Stimulated activated CD4-positive, alpha-beta T cell treated with anti-CD3 and anti-CD28 coated beads, Interleukin-4, amount 100 ng/mL, for 48 hours (primary cell): ENCODE measurements at regions not wholly inside any gene's neighbourhood (a gene's known extent, or its start where the extent isn't known, plus 50 kb on each side); places are given as distances from the start of the nearest gene placed in this dataset.
"Not testable (repeated sequence)": the region's sequence is repeated elsewhere in the genome, so short reads cannot be mapped to it uniquely, and the experiment has no call there.

ENCODE experiments used
- DNase-seq, 2 donors: peaks; one replicate each; pipeline ENCODE4 v3.0.0-alpha.2; 2020; ENCODE audit warnings: low read depth in 2 of 2

DNA sequence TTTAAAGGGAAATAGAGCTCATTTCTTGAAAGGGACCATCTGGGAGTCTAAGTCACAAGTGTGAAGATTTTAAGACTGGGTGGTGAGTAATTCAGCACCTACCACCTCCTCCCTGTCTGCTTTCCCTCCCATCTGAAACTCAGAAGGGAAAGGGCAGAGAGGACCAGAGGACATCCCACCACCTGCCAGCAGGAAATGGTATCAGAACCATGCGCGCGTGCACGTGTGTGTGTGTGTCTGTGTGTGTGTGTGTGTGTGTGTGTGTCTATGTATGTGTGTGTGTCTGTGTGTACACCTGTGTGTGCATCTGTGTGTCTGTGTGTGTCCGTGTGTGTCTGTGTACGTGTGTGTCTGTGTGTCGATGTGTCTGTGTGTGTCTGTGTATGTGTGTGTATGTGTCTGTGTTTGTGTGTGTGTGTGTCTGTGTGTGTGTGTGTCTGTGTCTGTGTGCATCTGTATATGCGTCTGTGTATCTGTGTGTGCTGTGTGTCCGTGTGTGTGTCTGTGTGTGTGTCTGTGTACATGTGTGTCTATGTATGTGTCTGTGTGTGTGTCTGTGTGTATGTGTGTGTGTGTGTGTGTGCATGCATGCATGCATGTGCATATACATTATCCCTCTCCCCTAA lies 76.8 kb downstream of the ZFP36L2 start:
- peak; percentile 49 to 52 for DNase-seq

DNA sequence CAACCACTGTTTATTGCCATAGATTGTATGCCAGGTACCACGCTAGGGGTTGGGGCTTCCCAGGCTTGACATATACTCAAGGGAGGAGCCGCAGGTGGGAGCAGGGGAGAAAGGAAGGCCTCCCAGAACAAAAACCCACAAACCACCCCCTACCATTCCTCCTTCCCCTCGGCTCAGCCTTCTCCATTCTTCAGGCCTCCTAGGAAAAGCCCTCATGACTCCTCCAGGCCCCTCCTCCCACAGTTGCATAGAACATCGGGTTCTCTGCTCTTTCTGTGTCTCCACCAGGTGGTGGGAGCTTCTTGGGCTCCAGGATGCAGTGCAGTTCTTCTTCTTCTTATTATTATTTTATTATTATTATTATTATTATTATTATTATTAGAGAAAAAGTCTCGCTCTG lies 80.3 kb downstream of the ZFP36L2 start:
- no peak for DNase-seq

DNA sequence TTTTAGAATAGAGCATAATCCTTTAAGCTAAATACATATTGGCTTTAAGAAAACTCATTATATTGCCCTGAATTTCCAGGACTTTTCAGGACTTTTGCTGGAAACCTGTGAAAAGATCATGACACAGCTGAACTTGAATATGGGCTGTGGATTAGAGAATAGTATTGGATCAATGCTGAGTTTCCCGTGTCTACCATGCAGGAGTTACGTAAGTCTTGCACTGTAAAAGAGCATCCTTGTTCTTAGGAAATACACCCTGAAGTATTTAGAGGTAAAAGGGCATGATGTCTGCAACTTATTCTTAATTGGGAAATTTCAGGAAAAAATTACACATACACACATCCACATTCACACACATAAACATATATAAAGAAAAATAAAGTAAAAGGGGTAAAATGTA lies 82.1 kb downstream of the ZFP36L2 start:
- DNase-seq: no peak

DNA sequence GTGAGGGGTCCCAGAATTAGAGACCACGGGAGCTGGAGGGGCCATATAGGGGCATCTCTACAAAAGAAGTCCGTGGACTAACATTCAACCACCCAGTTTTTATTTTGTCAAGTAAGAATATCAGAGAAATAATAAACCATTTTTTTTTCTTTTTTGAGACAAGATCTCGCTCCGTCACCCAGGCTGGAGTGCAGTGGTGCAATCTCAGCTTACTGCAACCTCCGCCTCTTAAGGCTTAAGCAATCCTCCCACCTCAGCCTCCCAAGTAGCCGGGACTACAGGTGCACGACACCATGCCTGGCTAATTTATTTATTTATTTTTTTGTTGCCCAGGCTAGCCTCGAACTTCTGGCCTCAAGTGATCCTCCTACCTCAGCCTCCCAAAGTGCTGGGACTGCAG lies 82.7 kb downstream of the ZFP36L2 start:
- DNase-seq: no peak

DNA sequence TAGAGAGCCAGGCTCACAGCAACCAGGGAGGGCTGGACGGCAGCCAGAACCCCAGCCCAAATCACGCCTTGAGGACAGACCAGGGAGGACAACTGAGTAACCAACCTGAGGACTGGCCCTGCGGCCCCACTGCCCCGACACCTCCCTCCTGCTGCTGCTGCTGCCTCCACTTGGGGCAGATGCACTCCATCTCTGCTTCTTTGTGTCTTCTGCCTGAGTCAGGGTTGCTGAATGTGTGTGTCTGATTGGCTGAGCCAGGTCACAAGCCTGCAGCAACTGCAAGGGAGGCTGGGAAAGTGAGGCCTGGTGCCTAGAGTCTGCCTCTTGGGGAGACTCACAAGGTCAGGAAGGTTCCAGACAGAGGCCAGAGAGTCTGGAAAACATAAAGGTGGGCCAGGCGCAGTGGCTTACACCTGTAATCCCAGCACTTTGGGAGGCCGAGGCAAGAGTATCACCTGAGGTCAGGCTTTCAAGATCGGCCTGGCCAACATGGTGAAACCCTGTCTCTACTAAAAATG lies 83.4 kb downstream of the ZFP36L2 start:
- no peak for DNase-seq

DNA sequence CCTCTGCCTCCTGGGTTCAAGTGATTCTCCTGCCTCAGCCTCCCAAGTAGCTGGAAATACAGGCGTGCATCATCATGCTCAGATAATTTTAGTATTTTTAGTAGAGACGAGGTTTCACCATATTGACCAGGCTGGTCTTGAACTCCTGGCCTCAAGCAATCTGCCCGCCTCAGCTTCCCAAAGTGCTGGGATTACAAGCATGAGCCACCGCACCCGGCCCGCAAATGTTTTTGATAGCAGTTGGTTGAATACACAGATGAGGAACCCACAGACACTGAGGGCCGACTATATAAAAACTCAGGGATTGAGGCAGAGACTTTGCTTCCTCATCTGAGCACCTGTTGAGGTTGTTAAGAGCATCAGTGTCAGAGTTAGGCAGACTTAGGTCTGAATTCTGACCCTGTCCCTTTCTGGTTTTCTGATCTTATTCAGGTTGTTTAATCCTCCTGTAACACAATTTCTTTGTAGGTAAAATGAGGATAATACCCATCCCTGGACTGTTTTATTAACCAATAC lies 84.7 kb downstream of the ZFP36L2 start:
- DNase-seq: not testable (repeated sequence)

DNA sequence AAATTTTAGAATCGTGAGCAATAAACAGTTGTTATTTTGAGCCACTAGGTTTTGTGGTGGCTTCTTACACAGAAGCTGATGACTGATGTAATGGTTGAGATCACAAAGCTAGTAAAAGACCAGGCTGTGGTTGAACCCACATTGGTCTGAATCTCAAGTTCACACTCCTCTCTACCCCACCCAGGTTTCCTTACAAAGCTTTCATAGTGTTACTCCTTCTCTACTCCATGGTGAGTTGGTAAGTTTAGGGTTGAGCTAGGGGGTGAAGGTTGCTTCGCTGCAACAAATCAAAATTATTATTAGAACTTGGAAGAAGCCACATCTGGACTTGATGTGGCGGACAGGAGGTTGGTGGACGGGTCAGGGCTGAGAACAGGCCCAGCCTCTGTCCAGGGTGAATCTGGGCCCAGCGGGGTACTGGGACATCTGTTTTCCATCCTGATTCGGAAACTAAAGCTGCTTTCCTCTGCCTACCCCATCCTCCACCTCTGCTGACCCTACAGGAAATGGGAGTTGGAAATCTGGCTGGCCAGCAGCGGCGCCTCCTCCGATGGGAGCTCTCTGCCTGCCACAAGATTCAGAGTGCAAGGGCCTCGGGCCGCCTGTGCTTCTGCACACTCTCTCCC lies 86.3 kb downstream of the ZFP36L2 start:
- no peak for DNase-seq

DNA sequence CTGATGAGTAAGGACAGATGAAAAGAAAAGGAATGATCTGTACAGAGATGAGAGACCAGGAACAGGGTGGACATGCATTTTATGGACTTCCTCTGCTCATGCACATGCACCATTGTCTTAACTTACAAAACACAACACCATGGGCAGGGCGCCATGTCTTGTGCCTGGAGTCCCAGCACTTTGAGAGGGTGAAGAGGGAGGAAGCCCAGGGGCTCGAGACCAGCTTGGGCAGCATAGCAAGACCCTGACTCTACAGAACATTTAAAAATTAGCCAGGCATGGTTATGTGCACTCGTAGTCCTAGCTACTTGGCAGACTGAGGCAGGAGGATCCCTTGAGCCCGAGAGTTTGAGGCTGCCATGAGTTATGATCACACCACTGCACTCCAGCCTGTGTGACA lies 86.9 kb downstream of the ZFP36L2 start:
- DNase-seq: no peak

DNA sequence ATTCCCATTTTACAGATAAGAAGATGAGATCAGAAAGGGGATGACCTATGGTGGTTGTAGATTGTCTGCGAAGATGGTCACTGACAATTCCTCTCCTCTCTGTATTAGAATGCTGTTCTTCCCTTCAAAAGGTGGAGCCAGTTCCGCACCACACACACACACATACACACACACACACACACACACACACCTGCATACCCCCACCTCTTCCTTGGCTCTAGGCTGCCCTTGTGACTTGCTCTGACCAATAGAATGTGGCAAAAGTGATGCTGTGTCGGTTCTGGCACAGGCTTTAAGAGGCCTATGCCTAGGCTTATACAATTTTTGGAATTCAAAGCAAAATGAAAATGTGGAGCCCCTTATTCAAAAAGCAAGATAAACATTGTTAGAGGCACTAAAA lies 88.0 kb downstream of the ZFP36L2 start:
- no peak for DNase-seq

DNA sequence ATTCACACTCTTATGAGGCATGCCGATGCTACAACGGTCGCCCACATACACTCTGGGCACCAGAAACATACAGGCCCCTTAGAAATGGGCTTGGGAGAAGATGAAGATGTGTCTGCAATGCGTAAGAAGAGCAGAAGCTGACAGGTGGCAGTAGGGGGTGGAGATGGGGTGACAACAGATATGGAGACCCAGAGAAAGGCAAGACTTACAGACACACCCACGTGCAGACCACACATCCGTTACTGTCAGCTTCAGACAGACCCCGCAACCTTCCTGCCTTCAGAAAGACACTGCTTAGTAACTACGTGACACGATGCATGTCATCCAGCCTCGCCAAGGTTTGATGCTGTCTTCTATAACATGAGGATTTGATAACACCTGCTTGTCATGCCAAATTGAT lies 89.5 kb downstream of the ZFP36L2 start:
- peak; percentile 43 to 59 for DNase-seq

DNA sequence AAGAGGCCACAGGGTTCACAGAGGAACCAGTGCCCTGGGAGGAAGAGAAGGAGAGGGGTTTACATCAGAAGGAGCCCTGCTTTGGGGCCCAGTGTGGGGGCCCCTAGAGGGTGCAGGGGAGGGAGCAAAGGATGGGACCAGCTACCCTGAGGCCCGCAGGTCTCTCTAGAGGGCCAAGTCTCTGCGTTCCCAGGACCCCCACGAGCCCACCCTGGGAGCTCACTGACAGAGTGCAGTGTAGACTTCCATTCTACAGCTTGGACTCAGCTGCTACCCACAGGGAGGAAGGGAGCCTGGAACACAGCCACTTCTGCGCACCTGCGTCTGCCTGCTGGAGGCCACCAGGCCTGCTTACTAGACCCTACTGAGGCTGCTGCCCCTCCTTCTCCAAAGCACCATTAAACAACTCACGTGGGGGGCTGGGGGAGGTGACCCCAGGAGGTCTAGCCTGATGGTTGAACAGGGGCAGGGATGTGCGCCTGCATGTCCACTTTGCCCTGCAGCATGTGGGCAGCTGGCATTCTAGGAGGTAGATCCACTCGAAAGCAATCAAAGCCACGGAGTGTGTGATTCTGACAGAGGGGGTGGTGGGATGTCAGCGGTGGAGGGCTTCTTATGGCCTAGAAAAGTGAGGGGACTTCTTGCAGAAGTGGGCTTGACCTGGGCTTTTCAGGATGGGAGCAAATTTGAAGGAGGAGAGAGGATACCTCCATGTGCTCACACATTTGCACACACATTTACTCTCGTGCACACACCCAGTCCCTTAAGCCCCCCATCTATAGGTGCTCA lies 90.2 kb downstream of the ZFP36L2 start:
- DNase-seq: no peak

DNA sequence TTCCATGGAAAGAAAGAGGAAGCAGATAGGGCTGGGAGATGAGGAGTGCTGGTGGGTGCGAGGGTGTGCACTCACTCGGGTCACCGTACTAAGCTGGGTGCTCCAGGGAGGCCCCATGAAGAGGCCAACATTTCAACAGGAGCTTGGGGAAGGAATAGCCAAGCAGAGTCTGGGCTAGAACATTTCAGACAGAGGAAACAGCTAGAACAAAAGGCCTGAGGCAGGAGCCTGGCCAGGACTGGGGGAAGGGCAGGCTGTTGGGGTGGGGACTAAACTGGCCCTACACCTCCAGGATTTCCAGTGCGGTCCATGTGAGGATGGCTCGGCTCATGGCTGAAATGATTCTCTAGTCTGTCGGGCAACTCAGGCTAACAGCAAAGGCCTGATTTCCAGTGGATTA lies 90.8 kb downstream of the ZFP36L2 start:
- no peak for DNase-seq

DNA sequence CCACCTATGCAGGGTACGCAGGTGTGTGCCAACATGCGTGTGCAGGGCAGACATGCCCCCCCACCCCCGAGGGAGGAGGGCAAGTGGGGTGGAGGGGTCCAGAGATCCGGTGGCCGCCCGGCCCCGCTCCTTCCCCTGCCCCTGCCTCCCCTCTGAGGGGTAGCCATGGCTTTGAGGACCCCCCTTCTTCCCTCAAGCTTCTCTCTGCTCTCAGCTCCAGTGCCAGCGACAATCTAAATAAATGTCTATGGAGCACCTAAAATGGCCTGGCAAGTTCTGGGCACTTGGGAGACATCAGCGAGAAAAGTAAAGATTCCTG lies 91.9 kb downstream of the ZFP36L2 start:
- no peak for DNase-seq

DNA sequence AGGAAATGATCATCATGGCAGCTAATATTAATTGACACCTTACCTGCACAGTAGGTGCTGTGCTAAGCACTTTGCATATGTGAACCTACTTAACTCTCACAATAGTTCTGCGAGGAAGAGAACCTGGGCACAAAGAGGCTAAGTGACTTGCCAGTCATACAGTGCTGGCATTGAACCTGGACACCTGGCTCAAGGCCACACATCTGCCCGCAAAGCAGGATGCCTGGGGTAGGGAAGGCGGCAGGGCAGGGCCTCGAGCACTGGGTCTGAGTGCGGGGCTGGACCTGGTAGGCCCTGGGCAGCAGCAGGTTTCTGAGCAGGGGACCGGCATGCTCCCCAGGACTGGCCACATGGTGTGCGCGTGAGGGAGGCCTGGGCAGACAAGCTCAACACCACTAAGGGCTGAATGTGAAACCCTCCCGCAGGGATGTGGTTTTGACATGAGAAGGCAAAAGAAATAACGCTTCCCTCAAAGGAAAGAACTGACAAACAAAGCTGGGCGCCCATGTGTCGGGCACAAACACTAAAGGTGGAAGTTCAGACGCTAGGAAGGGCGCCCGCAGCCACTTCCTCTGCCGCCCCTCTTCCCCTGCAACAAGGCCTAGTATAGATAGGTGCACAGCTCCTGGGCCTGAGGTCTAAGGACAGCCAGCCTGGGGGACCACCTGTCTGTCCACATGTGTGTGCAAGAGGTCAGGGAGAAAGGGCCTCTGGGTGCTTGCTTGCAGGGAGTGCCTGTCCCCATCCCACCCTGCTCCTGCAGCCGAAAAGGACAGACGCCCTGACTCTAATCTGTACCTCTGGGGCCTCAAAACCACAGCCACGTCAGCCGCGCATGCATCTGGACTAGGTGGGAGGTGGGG lies 92.5 kb downstream of the ZFP36L2 start:
- peak; percentile 55 to 58 for DNase-seq

DNA sequence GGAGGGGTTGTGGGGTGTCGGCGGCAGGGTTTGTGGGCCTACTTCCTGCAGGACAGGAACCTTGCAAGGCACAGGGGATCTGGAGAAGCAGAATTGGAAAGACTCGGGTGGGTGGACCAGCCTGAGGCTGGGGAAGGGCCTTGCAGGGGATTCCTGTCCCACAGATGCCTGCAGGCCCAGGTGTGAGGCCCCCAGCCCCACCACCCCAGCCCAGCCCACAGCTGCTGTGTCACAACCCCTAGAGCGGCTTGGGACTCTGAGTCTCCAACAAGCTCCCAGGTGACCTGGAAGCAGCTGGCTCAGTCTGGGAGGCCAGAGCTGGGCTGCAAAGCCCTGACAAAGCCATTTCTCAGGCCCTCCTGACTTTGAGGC lies 93.1 kb downstream of the ZFP36L2 start:
- DNase-seq: no peak

DNA sequence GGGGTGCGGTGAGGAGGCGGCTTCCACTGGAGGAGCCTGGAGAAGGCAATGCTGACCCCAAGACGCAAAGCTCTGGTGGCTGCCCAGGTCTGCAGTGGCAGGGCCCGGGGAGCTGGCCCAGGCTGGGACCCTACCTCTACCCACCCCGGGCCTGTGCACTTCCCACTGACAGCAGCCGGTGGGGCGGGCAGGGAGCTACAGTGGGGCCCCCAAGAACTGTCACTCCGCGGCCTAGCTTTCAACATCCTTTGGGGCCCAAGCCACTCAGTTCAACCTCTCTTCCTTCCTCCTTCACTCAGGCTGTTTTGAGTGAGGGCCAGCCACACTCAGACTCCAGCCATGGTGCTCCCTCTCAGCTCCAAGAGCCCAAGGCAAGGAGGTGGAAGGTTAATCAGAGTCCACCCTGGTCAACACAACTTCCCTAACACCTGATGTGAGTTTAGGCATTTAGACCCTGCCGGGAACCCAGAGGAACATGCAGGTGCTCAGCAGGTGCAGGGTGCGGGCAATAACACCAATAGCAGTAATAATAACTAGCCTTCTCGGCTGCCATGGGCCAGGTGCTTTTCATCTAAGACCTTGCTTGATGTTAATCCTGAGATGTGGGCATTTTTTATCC lies 93.6 kb downstream of the ZFP36L2 start:
- no peak for DNase-seq

DNA sequence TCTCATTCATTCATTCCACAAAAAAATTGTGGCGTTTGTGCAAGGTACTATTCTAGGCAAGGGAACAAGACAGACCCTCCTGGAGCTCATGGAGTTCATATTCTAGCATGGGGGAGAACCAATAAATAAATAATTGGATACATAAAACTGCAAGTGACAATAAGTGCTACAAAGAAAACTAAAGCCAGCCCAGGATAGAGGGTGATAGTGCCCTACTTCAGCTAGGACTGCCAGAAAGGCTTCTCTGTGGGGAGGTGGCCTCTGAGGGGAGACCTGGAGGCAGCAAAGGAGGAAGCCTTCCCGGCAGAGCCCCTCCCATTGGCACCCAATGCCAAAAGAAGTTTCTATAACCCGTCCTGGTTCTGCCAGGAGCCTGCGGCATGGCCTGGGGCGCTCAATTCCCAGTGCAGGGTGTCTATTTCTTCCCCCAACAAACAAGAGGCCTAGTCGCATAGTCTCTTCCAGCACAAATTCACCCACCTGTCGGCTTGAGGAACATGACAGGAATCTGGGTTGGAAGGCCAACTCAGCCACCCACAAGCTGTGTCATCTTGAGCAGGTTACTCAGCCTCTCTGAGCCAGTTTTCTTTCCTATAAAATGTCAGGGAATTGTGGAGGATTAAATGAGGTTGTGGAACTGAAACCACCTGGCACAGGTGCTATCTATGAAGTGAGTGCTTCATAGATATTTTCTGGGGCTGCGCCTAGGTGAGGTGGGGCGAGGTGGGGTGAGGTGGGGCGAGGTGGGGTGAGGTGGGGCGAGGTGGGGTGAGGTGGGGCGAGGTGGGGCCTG lies 94.3 kb downstream of the ZFP36L2 start:
- no peak for DNase-seq

DNA sequence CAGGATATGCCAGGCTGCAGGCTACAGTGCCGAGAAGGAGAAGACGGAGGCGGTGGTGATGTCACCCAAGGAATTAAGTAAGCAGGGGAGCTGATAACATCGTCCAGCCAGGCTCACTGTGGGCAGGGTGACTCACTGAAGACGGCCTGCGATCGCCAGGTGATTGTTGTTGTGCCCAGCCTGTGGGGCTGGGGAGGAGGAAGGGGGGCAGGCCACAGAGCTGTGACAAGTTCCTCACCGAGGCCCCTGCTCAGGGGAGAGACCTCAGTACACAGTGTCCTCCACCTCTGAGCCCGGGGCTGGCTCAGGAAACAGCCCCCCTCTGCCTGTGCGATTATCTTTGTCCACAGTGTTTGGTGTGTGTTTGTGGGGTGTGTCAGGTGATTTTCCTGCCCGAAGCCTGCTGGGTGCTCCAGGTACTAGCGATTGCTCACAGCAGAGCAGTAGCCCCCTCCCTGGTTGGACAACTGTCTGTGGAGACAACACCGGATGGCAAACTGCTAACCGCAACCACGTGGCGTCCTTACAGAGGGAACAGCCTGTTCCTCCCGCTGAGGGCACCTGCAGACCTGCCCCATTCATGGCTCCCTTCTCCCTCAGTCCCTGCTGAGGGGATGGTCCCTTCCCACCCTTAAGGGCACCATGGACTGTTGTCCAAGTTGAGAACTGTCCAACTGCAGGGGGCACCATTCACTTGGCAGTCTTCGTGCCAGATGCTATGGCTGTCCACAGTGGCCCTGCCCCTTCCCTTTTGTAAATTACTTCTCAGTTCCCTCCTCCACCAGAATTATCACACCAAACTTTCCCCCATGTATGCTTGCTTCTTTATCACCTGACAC lies 95.1 kb downstream of the ZFP36L2 start:
- peak; percentile 55 to 66 for DNase-seq

DNA sequence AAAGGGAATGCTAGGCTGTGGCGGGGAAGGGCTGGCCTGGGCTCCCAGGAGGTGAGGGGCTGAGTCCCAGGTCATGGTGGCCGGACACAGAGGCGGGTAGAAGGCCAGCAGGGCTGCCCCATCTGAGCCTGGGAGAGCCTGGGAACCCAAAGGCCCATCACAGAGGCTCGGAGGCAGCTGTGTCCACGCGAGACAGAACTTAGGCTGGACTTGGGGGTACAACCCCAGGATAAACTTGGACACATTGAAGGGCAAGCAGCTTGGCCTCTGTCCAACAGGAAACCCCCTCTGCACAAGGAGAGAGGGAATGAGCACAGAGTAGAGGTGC lies 95.9 kb downstream of the ZFP36L2 start:
- no peak for DNase-seq
